ENCODE measurements at regions not wholly inside any gene's neighbourhood (a gene's known extent, or its start where the extent isn't known, plus 50 kb on each side); places are given as distances from the start of the nearest gene placed in this dataset.

DNA sequence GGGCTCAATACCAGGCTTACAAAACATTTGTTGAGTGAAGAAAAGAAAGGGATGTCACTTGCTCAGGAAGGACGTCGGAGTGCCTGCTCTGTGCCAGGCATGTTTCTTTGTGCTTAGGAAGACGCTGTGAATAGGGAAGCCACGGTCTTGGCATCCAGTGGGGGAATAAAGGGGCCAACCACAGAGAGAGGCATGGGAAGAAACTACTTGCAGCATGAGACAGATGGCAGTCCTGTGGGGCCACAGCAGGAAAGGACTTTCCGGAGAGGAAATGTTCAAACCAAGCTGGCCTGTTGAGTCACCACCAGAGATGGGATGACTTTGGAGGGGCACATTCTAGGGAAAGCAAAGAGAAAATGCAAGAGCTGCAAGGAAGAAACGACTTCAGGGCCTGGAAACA lies 173.2 kb downstream of the CDH26 start:
- DNase-seq (ENCODE audit: low spot score) = no peak

DNA sequence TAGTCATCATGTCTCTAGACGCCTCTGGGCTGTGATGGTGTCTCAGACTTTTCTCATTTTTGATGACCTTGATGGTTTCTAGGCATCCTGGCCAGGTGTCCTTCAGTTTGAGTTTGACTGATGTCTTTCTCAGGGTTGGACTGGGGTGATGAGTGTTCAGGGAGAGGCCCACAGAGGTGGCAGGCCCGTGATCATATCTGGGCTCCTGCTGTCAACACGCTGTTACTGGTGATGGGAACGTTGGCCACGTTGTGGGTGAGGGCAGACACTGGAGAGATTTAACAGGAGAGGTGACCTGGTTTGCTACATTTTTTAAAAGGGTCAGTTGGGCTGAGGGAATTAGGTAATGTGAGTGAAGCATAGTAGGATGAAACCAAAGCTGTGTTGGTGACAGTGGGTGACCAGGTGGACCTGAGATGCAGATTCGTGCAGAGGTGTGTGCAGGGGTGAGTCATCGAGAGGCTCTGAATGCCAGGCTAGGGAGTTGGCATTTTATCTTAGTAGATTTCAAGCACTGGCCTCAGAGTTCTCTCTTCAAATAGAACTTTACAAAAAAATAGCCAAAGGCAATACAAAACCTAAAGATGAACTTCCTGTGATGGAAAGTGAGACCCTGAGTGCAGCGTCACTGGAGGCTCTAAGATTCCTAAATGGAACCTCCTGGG lies 174.1 kb downstream of the CDH26 start:
- no peak for DNase-seq (ENCODE audit: low spot score)

DNA sequence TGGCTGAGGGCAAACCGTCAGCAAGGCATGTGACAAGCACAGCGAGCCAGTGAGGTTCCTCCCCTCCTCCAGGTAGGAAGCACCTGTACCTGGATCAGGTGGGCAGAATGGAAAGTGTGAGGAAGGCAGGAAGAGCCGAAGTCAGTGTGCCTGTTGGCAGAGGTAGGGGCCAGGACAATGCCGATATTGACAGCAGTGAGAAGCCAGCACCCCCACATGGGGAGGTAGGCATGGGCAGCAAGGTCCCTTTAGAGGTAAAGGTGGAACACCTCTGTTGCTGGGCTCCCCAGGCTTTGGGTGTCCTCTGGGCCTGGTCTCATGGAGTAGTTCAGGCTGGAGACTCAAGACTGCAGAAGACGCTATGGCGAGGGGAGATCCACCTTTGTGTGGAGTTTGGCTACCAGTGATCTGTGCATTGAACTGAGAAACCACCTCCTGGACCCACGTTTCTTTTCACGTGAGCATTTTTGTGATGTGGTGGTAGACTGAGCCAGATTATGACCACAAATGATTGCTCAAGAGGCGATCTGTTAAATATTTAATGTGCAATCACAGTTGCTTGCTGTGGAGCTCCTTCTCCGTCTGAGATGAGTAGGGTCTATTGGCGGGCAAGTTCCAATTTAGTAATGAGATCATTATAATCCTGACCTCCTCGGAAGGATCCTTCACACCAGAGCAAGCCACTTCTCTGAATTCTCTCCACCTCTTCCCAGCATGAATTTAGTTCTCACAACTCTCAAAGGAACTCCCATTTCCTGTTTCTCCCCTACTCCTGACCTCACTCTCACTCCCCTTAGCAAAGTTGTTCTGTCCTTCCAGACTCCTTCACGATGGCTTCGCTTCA lies 174.8 kb downstream of the CDH26 start:
- no peak for DNase-seq (ENCODE audit: low spot score)

DNA sequence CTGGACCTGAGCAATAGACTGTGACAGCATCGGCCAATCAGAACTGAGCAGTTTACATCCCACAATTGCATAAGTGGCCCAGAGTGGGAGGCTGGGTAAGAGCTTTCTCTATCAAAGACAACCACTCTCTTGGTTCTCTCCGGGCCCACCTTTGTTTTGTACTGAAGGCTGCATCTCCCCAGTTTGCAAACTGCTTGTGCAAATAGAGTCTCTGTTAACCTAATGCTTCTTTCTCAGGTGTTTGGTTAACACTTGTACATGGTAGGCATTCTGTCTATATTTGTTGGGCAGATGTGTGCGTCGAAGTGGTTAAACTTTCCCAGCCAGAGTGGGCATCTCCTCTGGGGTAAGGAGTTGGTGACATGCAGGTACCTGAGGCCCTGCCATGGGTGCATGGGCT lies 177.1 kb downstream of the CDH26 start:
- DNase-seq (ENCODE audit: low spot score) = no peak

DNA sequence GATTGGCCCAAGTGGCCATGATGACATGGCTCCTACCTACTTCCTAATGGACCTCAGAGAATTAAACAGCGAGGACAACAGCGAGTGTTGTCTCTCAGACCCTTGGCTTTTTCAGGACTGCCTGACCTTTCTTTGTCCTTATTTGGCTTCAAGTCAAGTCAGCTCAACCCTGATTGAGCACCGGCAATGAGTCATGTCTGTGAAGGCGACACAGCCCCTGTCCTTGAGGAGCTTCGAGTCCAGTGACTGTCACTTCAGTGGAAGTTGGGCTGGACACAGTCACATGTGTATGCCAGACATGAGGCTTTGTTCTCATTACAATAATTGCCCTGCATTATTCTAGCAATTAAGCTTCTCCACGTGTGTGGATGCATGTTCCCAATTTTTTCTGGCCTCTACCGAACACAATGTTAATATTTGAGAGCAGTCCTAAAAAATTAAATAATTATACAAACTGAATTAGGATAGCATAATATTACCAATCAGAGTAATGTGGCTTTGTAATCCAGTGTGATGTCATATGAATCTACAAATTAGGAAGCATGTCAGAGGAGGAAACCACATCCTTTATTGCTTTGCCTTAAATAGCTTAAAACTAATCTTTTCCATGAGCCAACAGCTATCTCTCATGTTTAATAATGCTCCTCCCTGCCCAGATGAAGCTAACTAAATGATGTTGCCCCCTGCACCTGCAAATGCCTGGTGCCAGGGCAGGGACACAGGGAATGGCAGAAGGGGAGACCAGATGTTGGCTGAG lies 178.6 kb downstream of the CDH26 start:
- no peak for DNase-seq (ENCODE audit: low spot score)

DNA sequence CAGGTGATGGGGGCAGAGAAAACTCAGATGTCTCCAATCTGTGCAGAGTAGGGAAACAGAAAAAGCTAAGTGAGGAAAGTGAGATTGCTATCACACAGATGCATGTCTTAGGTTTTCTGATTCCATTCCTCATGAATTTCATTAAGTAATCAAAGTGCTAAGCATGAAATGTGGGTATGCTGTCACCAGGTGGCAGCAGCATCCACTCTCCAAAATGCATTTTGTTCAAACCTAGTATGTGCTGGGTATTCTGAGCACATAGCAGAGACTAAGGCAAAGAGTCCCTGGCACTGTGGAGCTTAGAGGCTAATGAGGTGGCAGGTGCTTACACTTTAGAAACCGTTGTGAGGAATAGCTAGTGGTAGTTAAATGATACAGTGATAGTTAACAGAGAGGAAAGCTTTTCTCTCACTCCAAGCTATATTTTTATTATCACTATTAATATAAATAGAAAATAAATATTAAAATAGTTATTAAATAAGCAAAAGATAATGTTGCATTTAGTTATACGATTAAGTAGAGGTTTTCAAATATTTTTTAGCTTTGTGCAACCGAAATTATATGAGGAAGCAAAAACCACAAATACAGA lies 179.5 kb downstream of the CDH26 start:
- peak; percentile 39 for DNase-seq (ENCODE audit: low spot score)

DNA sequence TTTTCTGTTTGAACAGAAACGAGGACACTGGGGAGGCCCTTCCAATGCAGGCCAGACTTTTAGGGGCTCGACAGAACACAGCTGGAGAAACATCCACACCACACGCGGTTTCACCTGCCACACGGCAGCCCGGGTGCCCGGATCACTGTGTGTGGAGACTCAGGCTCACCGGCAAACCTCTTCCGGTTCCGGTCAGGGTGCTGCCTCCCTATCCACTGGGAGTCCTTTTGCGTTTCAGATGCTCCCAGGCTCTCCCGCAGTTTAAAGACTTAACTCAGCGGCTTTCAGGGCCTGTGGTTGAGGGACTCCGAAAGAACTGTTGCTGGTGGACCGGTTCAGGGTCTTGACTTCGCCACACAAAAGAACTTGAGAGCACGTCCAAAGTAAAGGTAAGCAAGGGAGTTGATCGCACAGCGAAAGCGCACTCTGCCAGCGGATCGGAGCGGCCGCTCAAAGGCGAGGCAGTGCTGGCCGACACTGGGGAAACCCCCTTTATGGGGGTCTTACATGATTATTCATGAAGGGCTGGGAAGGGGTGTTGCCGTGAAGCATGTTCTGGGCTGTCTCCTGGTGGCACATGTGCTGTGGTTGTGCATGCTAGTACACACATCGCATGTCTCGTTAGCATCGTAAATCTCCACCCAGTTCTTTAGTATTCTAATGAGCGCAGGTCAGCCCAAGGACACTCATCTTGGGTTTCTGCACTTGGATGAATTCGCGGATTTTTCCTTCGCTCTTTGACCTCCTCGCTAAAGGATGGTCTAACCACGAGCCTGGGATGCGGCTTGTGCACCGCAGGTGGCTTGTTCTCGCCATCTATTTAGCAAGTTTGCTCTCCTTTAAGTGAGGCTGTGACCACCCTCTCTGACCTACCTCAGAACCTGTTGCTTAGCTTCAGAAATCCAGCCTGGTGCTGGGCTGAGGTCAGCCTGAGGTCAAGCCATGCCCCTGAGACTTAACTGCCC lies 180.3 kb downstream of the CDH26 start:
- DNase-seq (ENCODE audit: low spot score) = peak; percentile 36

DNA sequence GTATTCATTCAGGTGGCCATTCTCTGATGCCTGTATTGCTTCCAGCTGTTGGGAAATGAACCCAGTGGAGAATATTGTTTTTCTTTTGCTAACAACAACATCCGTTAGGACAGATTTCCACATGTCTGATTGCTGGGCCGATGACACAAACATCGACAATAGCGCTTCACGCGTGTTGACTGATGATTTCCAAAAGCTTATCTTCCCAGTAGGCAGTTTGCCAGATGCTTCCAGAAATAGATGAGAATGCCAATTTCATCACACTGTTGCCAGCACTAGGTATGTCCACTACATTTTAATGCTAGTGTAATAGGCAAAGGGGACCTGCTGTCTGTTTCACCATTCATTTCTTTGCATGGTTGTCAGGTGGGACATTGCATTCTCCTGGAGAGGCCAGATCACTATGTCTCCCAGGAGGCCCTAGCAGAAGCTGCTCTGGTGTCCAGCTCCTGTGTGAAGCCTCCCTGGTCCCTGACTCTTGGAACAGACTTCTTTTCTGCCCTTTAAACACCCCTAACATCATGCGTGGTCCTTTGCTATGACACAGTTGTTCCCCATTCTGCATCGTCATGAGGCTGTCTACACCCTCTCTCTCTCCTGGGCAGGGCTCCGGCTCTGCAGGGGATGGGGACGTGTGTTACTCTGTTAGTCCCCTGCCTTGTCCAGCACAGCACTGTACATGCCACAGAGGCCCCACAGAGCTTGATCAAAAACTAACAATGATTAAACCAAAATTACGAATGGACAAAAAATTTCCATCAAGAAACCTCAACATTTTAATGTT lies 181.6 kb downstream of the CDH26 start:
- no peak for DNase-seq (ENCODE audit: low spot score)

DNA sequence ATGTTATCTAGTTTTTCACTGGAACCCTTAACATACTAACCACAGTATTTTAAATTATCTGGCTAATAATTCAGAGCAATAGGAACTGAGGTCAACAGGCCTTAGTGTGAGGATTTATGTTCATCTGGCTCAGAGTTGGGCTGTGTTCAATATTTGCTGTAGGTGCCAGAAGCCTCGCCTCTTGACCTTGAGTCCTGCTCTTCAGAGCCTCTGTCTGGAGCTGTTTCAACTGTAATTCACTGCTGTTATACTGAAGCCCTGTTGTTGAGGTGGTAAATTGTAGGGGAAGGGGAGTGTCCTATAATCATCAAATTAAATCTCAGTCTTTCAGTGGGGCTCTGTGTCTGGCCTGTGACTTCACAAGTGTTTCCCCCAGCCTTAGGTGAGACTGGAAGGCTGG lies 184.4 kb downstream of the CDH26 start:
- no peak for DNase-seq (ENCODE audit: low spot score)

DNA sequence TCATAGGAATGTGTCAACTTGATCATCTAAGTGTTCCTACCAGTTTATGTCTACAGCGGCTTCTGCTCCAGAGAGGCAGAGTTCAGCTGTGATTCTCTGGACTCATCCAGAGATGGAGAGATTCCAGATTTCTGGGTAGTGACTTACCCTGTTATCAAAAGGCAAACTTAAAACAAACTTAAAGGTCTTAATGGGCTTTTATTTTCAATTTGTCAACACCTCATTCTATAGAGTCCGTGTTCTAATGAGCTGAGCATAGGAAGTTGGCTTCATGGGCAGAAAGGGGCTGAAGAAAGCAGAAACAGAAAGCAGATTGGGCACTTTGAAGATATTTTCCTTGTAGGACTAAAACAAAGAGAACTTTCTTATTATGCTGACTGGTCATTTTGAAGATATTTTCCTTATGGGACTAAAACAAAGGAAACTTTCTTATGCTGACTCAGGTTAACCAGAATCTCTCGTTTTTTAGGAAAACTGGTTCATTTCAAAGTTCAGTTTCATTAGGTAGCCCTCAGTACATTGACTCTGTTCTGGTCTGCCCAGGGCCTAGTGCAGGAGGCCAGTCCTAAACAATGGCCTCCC lies 185.1 kb downstream of the CDH26 start:
- DNase-seq (ENCODE audit: low spot score) = no peak

DNA sequence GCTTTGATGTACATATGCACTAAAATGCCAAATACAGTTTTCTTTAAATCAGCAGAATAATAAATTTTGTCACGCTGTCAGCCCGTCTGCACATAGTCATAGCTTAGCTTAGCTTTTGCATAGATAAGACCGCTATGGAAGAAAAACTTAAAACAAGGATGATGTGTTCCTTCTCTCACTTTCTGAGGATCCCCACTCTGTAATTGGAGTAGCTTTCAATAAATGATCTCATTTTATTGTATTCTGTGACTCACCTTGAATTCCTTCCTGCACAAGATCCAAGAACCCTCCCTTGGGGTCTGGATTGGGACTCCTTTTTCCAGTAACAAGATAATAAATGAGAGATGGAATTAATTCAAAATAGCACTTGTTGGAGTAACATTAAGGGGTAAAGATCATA lies 186.2 kb downstream of the CDH26 start:
- DNase-seq (ENCODE audit: low spot score) = no peak

DNA sequence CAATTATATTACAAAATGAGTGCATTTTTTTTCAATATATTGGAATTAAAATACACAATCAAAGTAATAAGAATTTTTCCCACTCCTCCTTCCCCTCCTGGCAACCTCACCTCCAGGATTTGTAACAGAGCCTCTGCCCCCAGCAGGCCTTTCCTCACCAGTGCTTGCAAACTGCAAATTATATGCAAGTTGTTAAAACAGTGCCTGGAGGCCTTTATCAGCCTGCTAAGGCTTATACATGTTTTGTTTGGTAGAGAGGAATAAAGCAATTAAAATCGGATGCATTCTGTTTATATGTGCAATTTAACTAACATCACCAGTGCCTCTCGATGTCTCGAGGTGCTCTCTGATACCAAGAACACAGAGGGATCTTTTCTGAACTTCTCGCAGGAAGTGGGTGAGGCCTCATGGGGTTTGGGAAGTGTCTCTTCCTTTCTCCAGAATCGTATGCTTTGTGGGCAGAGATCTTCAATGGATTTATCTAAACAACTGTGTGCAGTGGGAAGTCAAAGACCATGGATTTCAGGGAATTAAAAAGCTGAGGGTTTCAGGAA lies 186.8 kb downstream of the CDH26 start:
- DNase-seq (ENCODE audit: low spot score) = no peak

DNA sequence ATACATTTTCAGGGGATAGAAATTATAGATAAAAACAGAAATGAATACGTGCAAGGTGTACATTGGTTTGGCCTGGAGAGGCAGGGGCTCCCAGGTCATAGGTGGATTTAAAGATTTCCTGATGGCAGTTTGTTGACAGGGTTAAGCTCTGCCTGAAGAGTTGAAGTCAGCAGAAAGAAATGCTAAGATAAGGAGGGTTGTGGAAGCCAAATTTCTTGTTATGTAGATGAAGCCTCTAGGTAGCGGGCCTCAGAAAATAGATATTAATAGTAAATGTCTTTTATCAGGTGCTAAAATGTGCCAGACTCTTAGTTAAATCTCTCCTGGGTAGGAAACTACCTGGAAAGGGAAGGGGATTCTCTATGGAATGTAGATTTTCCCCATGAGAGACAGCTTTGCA lies 188.8 kb downstream of the CDH26 start:
- DNase-seq (ENCODE audit: low spot score) = no peak

DNA sequence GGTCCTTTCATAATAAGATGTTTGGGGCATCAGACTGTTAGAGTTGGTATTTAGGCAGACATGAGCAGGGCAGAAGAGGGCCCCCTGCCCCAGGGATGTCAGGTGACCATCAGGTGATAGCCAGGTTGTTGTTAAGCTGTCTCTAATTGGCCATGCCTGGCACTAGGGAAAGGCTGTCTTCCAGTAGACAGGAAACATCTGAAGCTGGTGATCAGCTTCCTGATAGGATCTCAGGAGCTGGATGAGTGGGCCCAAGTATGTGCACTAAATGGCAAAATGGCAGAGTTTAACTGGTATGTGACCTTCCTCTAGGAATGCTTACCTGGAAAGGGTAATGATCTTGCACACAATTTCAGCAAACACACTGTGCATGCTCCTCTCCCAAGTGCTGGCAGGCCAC lies 190.7 kb downstream of the CDH26 start:
- no peak for DNase-seq (ENCODE audit: low spot score)

DNA sequence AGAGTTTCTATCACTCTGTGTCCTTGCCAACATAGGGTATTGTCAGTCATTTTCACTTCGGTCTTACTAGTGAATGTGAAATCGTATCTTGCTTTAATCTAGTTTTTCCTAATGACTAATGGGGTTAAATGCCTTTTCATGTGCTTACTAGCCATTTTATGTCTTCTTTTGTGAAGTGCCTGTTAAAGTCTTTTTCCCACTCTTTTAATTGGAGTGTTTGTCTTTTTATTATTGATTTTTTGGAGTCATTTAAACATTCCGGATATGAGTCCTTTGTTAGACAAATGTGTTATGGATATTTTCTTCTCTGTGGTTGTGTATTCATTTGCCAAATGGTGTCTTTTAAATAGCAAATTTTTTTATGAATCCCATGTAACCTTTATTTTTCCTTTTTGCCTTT lies 194.6 kb downstream of the CDH26 start:
- DNase-seq (ENCODE audit: low spot score) = no peak

DNA sequence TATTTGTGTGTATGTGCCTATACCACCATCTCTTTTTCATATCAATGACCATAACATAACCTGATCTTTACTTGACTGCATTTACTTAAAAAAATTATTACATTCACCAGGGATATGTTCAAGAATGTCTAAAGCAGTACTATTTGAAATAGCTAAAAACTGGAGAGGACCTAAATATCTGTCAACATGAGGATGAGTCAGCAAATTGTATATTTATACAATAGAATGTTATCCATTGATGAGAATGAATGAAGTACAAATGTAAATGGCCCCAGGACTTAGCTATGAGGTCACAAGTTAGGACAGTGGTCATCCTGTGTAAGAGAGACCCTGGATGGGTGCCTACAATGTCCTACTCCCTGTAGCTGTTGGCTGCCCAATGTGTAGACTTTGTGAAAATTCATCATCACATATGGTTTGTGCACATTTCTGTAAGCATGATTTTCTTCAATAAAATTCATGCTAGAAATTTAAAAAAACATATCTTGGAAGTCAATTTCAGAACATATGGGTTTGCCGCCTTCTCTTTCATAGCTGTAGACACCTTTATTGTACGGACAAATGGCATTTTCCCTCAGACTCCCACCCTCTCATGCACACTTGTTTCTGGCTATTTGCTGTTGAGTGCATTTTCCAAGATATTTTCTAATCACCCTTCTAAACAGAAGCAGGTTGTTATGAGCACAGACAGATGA lies 202.4 kb downstream of the CDH26 start:
- DNase-seq (ENCODE audit: low spot score) = no peak

DNA sequence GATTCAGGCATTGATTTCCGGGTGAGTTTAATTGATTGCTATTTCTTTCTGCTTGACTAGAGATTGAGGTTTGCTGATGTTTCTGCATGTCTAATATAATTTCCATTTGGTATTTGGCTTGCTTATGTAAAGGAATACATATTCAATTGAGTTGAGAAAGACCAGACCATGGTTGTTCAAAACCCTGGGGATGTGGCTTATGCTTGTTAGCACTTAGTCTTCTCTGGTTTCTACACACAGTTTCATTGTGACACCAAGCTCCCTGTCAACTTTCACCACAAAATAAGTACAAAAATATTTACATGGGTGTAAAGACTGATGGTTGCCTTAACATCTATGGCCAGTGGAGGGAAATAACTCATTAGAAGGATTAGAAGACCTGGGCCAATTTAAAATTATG lies 209.6 kb downstream of the CDH26 start:
- DNase-seq (ENCODE audit: low spot score) = no peak

DNA sequence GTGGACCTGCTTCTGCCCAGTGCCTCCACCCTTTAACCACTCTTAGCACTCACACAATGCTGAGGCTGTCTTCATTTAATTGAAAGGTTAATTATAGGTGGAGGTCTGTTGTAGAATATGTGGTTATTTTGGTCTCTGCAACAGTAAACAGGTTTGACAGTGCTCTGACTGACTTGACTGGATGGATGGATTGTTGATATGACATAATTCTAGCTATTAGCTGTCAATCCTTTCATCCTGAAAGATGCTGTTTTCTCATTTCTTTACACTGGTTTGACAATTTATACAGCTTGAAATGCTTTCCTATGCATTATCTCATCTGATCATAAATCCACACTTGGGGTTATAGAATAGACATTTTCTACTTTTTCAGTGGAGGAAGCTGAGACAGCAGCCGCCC lies 210.7 kb downstream of the CDH26 start:
- no peak for DNase-seq (ENCODE audit: low spot score)

DNA sequence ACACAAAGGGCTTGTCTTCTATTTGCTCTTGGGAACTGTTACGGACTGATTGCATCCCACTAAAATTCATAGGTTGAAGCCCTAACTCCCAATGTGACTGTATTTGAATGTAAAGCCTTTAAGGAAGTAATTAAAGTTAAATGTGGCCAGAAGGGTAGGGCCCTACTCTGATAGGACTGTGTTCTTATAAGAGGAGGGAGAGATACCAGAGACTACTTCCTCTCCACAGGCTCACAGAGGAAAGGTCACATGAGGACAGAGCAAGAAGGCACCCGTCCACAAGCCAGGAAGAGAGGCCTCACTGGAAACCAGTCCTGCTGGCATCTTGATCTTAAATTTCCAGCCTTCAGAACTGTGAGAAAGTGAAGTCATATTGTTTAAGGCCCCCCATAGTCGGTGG lies 211.9 kb downstream of the CDH26 start:
- DNase-seq (ENCODE audit: low spot score) = no peak
